Ammon's horn (tissue), 1 donor: ENCODE measurements at regions not wholly inside any gene's neighbourhood (a gene's known extent, or its start where the extent isn't known, plus 50 kb on each side); places are given as distances from the start of the nearest gene placed in this dataset.
A peak's percentile ranks its signal among the peaks of the same experiment; 100 is the strongest.
"Not testable (repeated sequence)": the region's sequence is repeated elsewhere in the genome, so short reads cannot be mapped to it uniquely, and the experiment has no call there.

Experiments used
- DNase-seq: peaks from one replicate; pipeline ENCODE4 v3.0.0-alpha.2; 2016; ENCODE audit warnings: low spot score

DNA sequence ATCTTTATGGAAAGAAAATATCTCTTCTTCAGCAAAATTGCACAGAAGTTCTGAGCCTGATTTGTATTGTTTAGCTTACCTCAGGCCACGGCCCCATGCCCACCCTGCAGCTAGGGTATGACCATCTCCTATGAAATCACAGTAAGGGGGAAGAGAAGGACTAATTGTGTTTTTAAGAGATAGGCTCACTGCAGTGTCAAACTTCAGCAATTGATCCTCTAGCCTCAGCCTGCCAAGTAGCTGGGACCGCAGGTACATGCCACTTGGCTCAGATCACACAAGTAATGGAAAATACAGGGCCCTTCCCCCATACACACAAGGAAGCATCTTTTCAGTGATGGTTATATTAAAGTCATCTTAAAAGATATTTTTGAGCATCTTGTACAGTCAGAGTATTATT lies 60.0 kb downstream of the DMAC1 start:
- no peak for DNase-seq

DNA sequence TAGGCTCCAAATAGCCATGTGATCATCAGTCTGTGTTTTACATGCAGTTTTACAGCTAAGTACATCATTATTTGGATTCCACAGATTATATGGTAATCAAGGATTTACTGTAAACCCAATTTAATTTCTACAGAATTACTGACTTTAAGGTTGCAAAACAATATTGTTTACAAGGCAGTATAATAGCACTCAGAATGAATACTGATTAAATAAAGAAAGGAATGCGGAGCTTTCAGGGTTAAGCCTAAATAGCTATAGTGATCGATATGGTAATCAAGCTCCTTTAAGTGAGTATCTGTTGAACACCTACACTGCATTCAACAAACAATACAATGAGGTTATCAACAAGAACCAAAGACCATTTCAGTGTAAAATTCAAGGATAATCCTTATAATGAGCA lies 64.3 kb downstream of the DMAC1 start:
- DNase-seq, result no peak

DNA sequence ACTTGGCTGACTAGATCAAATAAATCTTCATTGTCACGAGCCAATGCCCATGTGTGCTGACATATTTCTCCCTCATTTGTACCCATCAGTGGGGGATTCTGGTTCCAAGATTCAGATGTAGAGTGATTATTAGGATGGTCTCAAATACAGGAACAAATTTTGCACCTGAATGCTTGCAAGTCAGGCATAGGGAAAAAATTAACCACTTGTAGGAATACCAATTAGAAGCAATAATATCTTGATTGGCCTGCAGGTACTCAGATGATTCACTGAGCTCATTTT lies 69.5 kb downstream of the DMAC1 start:
- no peak for DNase-seq

DNA sequence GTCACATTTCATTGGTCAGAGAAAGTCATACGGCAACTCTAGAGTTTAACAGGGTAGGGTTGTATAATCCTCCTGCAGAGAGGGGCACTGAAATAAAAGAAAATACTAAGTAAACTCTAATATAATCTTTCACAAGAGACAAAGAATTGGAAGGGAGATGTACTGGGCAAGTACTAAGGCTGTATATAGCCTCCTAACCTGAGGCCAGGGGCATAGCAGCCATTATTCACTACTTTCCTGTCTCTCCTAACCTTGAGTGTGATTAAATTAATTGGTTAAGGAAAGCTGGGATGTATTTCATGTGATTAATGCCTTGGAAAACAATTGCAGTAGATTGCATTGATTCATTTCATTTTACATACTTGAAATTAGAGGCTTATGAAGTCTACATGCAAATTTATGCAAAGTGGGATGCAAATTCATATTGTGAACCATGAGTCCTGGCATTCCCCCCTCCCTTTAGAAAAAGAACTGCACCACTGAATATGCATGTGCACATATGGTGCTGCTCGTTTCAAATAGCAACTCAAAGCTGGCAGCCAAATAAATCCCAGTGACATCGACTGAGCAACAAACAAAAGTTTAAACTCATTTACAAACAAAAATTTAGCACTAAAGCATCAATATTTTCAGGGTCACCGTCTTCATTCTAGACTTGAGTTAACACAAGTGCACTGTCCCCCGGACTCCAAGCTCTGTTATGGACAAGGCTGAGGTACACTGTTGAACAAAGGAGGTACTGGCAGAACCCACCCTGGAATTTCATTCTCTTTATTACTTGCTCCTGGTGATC lies 70.0 kb downstream of the DMAC1 start:
- DNase-seq, result peak; percentile 23

DNA sequence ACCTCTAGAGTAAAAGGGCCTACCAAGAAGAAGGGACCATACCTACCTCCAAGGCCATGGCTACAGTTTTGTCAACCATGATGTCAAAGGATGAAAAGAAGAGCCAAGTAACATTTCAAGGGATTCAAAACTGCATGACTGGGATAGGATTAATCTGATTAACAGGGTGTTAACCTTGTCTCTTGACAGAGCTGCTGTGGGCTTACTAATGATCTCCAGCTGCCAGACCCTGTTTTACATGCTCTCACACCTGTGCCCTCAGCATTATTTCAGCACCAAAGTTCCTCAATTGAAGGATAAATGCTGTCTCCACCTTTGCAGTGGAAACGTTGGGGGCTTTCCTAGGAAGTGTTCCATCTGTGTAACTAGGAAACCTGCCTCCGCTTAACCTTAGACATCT lies 78.3 kb downstream of the DMAC1 start:
- DNase-seq, result no peak

DNA sequence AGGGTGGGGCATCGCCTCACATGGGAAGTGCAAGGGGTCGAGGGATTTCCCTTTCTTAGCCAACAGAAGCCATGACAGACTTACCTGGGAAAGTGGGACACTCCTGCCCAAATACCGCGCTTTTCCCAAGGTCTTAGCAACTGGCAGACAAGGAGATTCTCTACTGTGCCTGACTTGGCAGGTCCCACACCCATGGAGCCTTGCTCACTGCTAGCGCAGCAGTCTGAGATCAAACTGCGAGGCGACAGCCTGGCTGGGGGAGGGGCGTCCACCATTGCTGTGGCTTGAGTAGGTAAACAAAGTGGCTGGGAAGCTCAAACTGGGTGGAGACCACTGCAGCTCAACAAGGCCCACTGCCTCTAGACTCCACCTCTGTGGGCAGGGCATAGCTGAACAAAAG lies 86.5 kb downstream of the DMAC1 start:
- not testable (repeated sequence) for DNase-seq

DNA sequence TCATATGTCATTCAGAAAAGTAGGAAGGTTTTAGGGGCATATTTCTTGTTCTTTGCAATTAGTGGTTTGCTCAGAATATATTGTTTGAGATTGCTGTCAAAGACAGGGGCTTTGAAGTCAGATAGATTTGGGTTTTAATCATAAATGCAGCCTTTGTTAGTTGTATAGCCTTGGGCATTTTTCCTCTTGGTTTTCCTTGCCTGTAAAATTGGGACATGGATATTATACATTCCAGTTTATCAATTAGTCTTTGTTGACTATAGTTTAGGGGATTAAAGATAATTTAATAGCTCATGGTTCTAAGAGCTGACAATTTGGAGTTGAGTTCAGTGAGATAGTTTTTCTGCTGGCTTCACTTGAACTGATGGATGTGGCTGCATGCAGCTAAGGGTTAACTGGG lies 88.9 kb downstream of the DMAC1 start:
- DNase-seq, result no peak

DNA sequence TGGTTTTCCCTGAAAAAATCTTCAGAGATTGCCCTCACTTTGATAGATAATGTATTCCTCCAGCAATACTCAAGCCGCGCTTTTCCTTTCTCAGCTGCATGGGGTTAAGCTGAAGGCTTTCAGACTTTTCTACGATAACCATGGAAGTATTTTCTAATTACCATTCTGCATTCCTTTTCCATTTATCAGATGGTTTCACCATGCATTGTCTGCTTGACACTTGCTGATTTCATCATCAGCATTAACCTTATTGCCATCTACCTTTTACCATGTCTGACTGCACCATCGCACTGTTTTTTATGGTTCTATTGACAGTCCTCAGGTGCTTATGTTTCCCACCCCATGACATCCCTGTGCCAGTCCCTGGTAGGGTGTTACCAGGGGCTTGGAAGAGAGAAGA lies 91.6 kb downstream of the DMAC1 start:
- no peak for DNase-seq

DNA sequence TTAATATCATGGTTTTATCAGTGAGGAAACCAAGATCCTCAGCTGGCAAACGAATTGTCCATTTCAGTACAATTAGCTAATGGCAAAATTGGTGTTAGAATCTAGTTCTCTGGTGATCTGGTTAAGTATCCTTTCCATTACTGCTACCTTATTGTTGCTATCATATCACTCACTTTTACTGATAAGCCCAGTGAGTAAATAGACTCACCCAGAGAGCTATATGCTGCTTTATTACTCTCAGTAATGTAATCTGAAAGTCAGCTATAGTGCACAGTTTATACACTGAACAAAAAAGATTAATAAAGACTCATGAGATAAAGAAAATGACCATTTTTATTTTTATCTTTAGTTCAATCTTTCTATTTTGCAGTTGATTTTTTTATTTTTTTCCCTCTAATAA lies 95.0 kb downstream of the DMAC1 start:
- no peak for DNase-seq

DNA sequence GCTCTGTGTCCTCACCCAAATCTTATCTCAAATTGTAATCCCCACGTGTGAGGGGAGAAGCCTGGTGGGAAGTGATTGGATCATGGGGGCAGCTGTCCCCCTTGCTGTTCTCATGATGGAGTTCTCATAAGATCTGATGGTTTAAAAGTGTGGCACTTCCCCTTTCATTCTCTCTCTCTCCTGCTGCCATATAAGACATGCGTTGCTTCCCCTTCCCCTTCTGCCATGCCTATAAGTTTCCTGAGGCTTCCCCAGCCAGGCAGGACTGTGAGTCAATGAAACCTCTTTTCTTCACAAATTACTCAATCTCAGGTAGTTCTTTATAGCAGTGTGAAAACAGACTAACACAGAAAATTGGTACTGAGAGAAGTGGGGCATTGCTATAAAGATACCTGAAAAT lies 107.7 kb downstream of the DMAC1 start:
- DNase-seq, result no peak

DNA sequence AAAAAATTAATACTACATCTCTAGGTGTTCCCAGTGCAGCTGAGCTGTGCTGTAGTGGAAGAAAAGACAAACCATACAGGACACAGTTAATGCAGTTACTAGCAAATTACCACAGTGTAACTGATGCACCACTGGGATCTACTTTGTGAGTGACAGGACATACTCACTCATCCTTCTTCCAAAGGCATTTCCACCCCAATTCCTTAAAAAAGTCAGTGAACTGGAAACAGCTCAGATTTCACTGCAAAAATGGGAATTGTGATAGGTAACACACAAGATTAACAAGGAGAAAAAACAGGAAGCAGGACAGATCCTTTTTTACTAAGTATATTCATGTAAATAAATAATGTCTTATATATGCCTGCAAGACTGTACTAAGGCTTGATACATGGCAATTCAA lies 109.6 kb downstream of the DMAC1 start:
- no peak for DNase-seq

DNA sequence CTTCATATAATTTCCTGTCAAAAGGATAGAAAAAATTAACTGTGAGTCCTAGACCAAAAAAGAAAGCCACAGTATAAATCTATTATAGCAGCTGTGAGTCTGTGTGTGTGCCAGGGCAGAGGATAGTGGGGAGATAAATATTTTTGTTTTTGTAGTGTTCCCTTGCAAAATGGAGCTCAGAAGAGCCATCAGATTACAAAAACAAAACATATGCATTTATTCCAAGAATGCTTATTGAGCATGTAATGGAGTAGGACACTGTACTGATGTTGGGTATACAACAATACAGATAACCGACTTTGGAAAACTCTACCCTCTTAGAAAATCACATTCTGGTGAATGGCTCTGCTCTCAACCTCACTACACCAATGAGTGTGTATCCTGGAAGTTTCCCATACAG lies 111.0 kb downstream of the DMAC1 start:
- no peak for DNase-seq

DNA sequence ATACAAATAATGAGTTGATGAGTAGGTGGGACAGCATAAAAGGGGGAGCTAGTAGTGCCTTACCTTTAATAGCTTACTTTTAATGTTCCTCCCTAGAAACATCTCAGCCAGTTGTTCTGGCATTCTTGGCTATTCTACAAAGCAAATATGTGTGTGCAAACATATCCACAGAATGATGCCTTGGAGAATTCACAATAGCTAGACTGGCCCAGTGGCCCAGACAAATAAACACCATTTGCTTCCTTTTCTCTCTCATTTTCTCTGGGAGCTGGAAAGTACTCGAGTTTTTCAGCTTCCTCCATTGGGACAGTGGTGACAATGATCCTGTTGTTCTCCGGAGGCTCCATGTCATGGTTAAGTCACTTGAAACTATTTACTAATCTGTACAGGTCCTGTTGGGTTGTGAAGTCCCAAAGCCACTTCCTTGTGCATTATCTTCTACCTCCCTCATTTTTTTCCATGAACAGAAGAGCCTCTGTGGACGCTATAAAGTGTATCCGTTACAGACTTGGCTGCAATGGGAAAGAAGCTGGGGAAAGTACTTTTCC lies 122.9 kb downstream of the DMAC1 start:
- no peak for DNase-seq

DNA sequence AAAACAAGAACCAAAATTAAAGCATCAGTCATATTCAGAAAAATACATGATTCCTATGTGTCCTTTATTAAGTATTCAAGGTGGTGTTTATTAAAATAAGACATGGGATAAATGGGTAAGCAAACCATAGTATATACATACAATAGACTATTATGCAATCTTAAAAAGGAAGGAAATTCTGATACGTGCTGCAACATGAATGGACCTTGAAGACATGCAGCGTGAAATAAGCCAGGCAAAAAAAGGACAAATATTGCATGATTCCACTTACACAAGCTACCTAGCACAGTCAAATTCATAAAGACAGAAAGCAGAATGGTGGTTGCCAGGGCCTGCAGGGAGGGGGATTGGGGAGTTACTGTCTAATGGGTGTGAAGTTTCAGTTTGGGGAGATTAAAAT lies 127.7 kb downstream of the DMAC1 start:
- DNase-seq, result no peak

DNA sequence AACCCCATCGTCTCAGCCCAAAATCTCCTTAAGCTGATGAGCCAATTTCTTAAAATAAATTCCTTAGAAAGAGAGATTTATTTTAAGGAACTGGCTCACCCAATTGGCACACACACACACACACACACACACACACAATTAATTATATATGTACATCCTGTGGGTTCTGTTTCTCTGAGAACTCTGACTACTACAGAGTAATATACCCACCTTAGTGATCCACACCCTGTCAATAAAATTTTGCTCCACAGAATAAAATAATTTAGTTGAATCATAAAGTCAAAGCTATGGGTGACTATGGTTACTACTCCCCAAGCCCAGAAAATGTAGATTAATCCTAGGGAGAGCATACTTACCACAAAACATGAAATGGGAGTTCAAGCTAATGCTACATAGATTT lies 131.0 kb downstream of the DMAC1 start:
- DNase-seq, result no peak

DNA sequence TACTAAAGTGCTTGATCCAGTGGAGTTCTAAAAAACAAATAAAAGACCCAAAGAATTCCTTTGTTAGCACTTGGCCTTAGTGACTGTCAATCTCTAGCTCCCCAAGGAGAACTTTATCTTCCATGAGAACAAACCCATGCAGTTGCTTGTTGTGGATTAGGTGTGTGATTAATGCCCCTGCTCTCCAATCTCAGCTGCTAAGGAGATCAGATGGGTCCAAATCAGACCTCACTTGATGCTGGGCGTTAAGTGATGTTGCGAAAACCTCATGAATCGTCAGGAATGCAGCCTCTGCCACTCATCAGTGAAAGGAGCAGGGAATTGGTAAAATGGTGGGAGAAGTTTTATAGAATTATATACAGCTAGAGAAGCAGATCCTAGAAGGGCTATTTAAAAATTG lies 133.7 kb downstream of the DMAC1 start:
- no peak for DNase-seq

DNA sequence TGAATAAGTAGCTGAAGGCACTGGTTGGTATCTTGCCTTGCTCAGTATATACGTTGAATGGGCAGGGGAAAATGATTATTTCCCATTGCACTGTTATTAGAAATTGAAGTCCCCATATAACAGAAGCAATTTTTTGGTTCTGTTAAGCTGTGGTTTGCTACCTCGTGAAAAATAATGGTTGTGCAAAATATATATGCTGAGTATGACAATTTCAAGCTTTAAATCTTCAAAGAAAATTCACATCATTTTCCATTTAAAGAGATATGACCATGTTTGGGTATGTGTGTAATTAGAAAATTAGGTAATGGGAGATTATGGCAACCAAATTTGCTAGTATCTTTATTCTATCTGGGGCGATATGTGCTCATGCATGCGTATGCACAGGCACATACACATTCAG lies 139.8 kb downstream of the DMAC1 start:
- DNase-seq, result no peak

DNA sequence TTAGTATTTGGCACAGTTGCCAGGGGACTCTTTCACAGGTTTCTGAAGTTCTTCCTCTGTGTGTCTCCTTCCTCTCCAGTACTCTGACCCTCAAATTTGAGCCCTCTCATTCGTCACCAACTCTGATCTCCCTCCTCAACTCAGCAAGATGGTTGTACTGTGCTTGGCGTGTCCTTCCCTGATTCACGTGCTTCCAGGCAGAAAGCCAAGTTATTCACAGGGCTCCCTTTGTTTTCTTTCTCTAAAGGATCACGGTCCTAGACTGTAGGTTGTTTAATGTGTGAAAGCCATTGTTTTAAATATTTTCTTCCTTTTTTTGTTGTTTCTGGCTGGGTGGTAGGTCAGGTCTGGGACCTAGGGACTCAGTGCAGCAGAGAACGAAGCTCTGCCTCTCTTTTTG lies 142.9 kb downstream of the DMAC1 start:
- peak; percentile 17 for DNase-seq

DNA sequence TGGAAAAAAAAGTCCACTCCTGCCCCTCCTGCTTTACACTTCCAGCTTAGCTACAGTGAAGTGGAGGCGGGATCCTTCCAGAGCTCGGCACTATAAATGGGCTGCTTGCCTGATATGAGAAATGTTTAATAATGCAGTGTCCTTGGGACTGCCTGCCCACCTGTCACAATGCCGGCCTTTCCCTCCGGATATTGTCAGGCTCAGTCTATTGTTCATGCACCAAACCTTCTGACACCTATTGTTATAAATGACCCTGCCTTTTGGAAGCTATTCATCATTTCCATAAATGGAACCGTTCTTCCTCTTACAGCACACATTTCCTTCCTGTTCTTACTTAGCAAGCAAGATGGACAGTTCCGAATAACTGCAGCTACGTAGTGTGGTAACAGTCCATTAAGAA lies 146.3 kb downstream of the DMAC1 start:
- no peak for DNase-seq

DNA sequence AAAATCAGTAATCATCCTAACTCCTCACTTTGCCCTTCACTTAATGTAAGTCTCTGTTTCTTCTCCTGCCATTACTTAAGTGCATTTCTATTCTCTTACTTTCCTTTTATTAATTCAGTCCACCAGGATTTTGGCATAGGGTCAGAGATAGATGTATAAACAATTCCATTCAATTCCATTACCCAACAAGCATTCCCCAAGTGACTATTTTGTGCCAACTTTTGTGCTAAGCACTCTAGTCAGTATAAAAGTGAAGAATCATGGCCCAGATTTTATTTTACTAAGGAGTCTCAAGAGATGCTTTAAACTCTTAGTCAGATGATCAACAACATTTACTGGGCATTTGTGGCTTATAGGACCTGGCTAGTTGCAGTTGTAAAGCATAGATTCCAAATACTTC lies 159.3 kb downstream of the DMAC1 start:
- DNase-seq, result no peak

DNA sequence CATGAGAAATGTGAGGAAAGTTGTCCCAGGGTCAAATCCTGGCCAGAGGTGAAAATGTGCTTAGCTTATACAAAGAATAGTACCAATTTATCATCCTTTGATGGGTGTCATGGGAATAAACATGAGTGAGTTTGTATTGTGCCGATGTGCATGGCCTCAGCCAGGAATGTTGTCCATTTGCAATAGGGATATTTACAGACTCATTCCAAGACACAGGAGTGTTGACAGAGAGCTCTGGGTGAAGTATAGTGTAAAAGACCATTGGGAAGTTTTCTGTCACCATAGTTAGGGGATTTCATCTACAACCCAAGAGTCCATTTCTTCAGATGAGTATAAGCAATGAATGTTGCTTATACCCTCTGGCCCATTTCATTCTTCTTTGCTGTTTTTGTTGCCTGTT lies 160.1 kb downstream of the DMAC1 start:
- no peak for DNase-seq

DNA sequence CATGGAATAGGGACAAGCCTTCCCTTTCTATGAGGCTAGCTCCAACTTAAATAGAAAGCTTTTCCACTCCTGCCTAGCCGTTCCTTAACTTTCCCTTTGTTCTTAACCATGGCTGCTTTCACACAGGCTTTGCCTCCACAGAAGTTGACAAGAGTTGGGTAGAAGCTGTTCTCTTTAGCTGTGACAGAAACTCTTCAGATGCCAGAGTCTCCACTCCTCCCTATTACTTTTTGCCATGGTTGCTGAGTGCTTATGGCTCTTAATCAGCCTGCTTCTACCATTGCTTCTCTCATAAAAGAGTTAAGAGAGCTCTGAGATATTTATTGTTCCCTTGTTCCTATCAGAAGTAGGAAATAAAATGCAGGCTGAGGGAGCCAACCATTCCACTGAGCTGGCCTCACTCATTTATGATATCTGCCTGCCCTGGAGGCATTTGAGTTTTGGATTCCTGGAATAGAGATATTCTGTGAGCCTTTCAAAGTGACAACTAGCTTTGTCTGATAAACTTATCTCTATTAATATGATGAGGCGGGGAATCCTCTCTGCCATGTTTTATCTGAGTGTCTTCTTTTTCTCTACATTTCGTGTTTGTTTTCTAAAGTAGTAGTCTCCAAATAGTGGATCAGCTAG lies 162.6 kb downstream of the DMAC1 start:
- DNase-seq, result no peak

DNA sequence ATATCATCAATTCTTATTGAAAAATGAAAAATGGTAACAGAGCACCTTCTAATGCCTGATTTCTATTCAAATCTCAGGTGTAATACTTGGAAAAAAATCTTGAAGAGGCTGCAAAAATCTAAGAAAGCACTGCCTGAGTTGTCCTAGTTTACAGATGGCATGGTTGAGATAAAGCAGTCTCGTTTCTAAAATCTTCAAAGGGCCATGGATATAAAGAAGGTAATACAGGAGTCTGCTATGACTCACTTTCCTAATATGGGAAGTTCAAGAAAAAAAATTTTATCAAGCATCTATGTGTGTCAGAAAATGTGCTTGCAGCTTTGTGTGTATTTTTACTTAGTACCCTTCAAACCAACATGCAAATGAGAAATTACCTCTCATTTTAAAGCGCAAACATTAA lies 163.3 kb downstream of the DMAC1 start:
- no peak for DNase-seq

DNA sequence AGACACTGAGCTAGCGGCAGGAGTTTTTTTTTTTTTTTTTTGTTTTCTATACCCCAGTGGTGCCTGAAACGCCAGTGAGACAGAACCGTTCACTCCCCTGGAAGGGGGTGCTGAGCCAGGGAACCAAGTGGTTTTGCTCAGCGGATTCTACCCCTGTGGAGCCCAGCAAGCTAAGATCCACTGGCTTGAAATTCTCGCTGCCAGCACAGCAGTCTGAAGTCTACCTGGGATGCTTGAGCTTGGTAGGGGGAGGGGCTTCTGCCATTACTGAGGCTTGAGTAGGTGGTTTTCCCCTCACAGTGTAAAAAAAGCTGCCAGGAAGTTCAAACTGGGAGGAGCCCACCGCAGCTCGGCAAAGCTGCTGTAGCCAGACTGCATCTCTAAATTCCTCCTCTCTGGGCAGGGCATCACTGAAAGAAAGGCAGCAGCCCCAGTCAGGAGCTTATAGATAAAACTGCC lies 173.0 kb downstream of the DMAC1 start:
- not testable (repeated sequence) for DNase-seq
